HG03060 (cell line): ENCODE measurements at regions not wholly inside any gene's neighbourhood (a gene's known extent, or its start where the extent isn't known, plus 50 kb on each side); places are given as distances from the start of the nearest gene placed in this dataset.
"Not testable (repeated sequence)": the region's sequence is repeated elsewhere in the genome, so short reads cannot be mapped to it uniquely, and the experiment has no call there.

ENCODE experiments used
- ATAC-seq: cut with Tn5 transposase; IDR thresholded peaks from one replicate; pipeline ENCODE4 v1.9.1; 2021; ENCODE audit warnings: low read depth, moderate number of reproducible peaks; ENCODE audit not compliant: unreplicated experiment

GRCh38 chr5:2166979-2167377 lies 284.3 kb upstream of the IRX4 start:
- no peak for ATAC-seq

GRCh38 chr5:2166306-2166978 lies 283.7 kb upstream of the IRX4 start:
- no peak for ATAC-seq

GRCh38 chr5:2165615-2166305 lies 283.0 kb upstream of the IRX4 start:
- ATAC-seq, result no peak

GRCh38 chr5:2165203-2165602 lies 282.5 kb upstream of the IRX4 start:
- no peak for ATAC-seq

- ATAC-seq, result no peak
These were observed 281.9 kb upstream of the IRX4 start for GRCh38 chr5:2164586-2164985.

- no peak for ATAC-seq
These were observed 281.3 kb upstream of the IRX4 start for GRCh38 chr5:2163940-2164490.

- ATAC-seq, result no peak
These were observed 280.5 kb upstream of the IRX4 start for GRCh38 chr5:2163060-2163856.

GRCh38 chr5:2160811-2161210 lies 278.1 kb upstream of the IRX4 start:
- no peak for ATAC-seq

GRCh38 chr5:2158767-2159166 lies 276.0 kb upstream of the IRX4 start:
- no peak for ATAC-seq

- no peak for ATAC-seq
These were observed 275.4 kb upstream of the IRX4 start for GRCh38 chr5:2158109-2158508.

- no peak for ATAC-seq
These were observed 274.6 kb upstream of the IRX4 start for GRCh38 chr5:2157372-2157771.

GRCh38 chr5:2156358-2157059 lies 273.8 kb upstream of the IRX4 start:
- ATAC-seq, result no peak

- ATAC-seq, result no peak
These were observed 272.8 kb upstream of the IRX4 start for GRCh38 chr5:2155556-2155955.

- ATAC-seq, result no peak
These were observed 271.1 kb upstream of the IRX4 start for GRCh38 chr5:2153802-2154201.

- ATAC-seq, result no peak
These were observed 270.6 kb upstream of the IRX4 start for GRCh38 chr5:2153350-2153749.

GRCh38 chr5:2151301-2151888 lies 268.7 kb upstream of the IRX4 start:
- ATAC-seq, result not testable (repeated sequence)

GRCh38 chr5:2149195-2149539 lies 266.4 kb upstream of the IRX4 start:
- ATAC-seq, result no peak

- ATAC-seq, result no peak
These were observed 265.8 kb upstream of the IRX4 start for GRCh38 chr5:2148312-2149194.

- ATAC-seq, result no peak
These were observed 265.0 kb upstream of the IRX4 start for GRCh38 chr5:2147504-2148311.
